HG03571 (cell line): ENCODE measurements at regions not wholly inside any gene's neighbourhood (a gene's known extent, or its start where the extent isn't known, plus 50 kb on each side); places are given as distances from the start of the nearest gene placed in this dataset.
"Not testable (repeated sequence)": the region's sequence is repeated elsewhere in the genome, so short reads cannot be mapped to it uniquely, and the experiment has no call there.

ENCODE experiments used
- ATAC-seq: cut with Tn5 transposase; IDR thresholded peaks from one replicate; pipeline ENCODE4 v1.9.1; 2021; ENCODE audit not compliant: unreplicated experiment

- not testable (repeated sequence) for ATAC-seq
These were observed 126.5 kb downstream of the PCDH18 start for GRCh38 chr4:137405833-137406232.

DNA sequence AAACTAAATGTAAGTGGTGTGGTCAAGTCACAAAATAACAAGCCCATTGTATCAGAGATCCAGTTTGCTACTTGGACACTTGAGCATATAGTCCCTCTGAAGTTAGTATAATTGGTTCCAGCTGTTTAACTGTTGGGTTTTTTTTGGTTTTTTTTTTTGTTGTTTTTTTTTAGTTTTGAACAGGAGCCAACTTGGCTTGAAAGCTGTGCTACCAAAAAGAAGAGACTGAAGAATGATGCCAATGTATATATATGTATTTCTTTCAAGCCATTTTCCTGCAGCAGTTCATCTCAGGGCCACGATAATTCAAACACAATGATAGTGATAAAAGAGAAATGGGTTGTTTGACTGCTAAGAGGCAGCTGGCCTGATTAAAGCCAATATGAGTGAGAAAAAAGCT is 138.3 kb downstream of the PCDH18 start:
- no peak for ATAC-seq

DNA sequence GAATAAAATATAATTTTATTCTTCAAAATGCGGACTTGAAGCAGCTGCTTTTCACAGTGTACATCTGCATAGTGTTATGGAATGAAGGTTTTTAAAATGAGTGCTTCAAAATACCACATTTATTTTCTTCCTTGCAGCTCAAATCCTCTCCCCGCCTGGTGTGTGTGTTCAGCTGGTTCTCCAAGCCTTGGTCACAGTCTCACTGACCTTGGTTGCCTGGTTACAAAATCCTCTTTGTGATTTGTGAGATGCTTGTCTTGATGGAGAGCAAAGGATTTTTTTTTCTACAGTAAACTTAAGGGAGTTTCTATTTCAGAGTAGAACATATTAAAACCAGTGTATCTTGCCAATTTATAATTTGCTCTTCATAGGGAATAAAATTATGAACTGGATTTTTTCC is 139.2 kb downstream of the PCDH18 start:
- ATAC-seq: no peak

DNA sequence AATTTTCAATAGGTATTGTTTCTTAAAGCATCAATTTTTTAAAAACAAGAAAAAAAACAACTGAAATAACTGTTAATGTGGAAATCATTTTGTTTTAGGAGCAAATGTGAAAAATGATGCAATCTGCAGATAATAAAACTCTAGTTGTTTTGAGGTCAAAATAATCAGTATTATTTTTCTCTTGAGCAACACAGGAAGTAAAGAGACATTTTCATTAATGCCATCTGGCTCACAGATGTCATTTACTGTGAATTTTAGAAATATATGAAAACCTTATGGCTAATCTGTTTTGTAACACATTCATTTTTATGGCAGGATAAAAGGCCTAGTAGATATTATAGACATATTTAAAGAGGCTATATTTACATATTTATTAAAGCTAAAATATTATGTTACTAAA is 141.6 kb downstream of the PCDH18 start:
- ATAC-seq: no peak

DNA sequence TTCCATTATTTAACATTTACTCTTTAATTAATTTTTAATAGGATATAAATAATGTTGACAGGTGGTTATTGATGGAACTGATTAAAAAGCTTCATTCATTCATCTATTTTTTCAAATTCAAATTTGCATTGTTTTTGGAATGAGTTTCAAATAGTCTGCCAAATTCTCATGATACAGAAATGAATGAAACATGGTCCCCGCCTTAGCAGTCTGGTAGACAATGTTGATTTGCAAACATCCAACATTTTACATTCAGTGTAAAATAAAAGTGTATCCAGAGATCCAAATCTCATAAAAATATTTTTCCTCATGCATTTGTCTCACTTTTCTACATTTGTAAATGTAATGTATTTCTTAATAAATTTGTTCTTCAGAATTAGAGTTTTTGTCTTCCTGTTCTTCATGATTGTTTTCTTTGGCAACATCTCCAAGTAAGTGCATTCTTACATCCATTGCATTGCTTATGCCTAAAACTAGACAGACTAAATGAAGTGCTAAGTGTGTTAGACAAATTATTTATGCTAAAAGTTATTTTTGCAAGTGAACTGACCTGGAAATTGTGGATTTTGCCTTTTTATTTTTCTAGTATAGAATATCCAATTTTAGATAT is 142.3 kb downstream of the PCDH18 start:
- ATAC-seq: no peak

DNA sequence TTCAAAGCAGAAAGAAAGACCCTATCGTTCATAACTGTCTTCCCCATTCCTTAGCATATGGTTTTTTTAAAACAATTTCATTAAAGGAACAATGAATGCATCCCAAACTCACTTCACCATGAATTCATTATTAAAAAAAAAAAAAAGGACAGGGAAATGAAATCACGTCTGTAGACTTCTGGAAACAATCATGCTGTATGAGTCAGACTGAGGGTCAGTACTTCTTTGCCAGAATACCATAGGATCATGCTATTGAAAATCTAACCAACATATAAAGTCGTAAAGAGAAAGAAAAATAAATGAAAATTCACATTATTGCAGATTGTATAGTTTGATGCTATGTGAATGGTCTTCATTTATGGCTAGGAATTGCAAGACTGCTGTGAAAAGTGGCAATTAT is 144.4 kb downstream of the PCDH18 start:
- no peak for ATAC-seq

GRCh38 chr4:137384476-137384875 is 147.8 kb downstream of the PCDH18 start:
- ATAC-seq: no peak

- no peak for ATAC-seq
These were observed 153.5 kb downstream of the PCDH18 start for GRCh38 chr4:137378821-137379220.

- ATAC-seq: no peak
These were observed 153.9 kb downstream of the PCDH18 start for GRCh38 chr4:137378393-137378792.

- no peak for ATAC-seq
These were observed 156.0 kb downstream of the PCDH18 start for GRCh38 chr4:137376312-137376711.

DNA sequence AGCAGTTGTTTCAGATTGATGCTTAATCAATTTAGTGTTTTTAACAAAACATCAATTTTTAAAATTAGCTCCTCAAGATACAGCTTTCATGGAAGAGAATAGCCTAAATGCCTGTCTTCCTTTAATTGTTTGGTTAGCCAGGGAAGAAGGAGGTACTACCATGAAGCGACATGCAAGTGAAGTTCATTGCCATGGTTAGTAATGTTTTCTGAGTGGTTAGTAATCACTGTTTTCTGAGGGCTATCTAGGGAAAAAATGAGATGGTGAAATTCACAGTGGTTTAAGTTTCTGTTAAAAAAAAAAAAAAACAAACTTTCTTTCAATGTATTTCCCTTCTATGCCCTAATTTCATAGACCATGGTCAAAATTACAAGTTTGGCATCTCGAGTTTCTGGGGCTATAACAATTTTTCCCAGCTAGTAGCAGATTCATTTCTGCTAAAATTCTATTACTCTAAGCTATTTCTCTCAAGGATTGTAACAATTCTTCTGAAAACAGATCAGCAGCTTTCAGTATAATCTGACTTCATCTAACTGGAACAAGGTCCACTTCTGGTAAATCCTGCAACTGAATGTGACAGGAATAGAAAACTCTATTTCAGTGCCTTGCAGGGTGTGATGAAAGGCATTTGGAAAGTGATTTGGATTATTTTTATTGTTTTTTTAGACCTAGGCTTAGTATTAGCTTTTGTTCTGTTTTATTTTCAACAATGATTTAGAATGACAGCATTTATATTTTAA is 157.0 kb downstream of the PCDH18 start:
- no peak for ATAC-seq

DNA sequence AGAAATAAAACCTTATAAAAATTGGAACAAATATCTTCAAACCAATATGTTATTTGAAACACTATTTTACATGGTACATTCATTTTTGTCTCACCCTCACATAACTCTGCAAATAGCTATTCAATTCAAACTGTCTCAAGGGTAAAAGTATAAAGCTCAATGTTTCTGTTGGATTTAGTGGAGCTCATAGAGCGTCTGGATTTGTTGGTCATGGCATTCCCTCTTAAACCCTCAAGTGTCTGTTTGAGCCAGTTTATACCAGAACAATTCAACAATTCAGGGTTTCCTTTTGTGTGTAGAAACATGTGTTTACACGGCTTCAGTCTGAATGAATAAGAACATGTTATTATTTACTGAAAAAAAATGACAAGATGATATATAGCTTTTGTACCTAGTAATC is 161.6 kb downstream of the PCDH18 start:
- ATAC-seq: no peak

DNA sequence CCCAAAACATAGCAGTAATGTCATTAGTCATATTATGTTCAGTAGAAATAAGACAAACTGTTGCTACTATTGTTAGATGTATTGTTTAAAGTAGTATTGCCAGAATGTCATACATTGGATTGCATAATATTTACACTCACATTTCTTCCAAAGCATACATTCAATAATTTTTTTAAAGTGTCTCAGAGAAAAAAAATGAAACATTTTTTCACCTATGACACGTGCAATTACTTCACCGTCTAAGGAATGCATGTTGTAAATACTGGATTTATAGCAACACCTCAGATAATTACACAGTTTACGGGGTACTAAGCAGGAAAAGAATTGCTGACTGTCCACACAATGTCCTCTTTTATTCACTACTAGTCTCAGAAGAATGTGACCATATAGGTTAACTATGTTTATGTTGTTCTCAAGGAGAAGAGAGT is 162.1 kb downstream of the PCDH18 start:
- ATAC-seq: no peak

GRCh38 chr4:137367620-137368019 is 164.7 kb downstream of the PCDH18 start:
- no peak for ATAC-seq

GRCh38 chr4:137363496-137363895 is 168.8 kb downstream of the PCDH18 start:
- ATAC-seq: no peak

GRCh38 chr4:137361756-137362470 is 170.4 kb downstream of the PCDH18 start:
- no peak for ATAC-seq

- ATAC-seq: no peak
These were observed 171.5 kb downstream of the PCDH18 start for GRCh38 chr4:137360761-137361160.

- ATAC-seq: no peak
These were observed 172.5 kb downstream of the PCDH18 start for GRCh38 chr4:137359691-137360315.

GRCh38 chr4:137354562-137354961 is 177.7 kb downstream of the PCDH18 start:
- ATAC-seq: not testable (repeated sequence)

DNA sequence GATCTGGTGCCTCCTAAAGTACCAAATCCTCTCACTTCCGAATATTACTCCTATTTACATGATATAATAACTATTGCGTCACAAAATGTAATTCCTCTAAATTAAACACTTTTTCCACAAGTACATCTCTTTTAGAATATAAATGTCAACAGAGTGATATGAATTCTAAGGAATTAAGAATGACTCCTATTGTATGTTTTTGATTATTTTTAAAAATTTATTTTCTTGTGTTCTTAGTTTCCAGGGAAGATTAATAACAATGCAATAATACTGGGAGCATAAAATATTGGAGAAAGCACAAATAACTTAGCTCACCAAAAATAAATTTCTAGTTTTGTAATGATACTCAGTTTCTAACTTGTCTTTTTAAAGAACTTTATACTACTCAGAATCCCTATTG is 184.9 kb downstream of the PCDH18 start:
- no peak for ATAC-seq

DNA sequence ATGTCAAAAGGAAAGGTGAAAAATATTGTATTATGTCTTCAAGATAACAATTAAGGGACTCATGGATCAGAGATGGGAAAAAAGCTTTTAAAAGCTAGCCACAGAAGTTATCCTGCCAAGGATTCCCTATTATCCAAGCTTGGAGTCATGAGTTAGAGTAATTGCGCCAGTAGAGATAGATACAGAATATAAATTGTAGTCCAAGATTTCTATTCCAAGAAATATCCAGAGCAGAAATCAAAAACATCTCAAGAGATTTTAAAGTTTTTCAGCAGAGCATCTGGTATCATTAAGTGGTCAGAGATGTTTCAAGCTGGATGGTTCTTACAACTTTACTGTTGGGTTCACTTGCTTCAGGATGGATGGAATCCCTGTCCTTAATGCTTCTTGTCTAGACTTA is 186.7 kb downstream of the PCDH18 start:
- no peak for ATAC-seq

DNA sequence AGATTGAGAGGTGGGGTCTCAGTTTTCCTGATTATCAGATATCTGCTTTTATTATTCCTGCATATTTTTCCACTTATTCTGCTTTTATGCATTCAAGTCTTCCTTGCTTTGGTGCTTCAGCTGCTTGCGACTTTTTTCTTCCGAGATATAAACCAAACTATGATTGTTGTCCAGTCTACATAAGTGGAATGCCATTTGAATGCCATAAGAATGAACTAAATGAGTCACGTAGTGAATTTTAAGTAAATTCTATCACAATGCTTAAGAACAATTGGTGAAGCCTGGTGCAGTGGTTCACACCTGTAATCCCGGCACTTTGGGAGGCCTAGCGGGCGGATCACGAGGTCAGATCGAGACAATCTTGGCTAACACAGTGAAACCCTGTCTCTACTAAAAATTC is 189.1 kb downstream of the PCDH18 start:
- no peak for ATAC-seq
